22Rv1 (cell line): ENCODE measurements at regions not wholly inside any gene's neighbourhood (a gene's known extent, or its start where the extent isn't known, plus 50 kb on each side); places are given as distances from the start of the nearest gene placed in this dataset.

Experiments used
- ZFX ChIP-seq: fragments of 450-650 bp; IDR thresholded peaks from 2 replicates; pipeline ENCODE4 v1.6.1; 2017; ENCODE audit warnings: antibody characterized with exemption, borderline replicate concordance
- TF ChIP-seq, protein P1 (sequence below): fragments of 450-650 bp; IDR thresholded peaks from 2 replicates; pipeline ENCODE4 v1.5.1; 2017; ENCODE audit warnings: mild to moderate bottlenecking

GRCh38 chr17:27153005-27153404 is 140.9 kb upstream of the WSB1 start:
- TF ChIP-seq, protein P1, sequence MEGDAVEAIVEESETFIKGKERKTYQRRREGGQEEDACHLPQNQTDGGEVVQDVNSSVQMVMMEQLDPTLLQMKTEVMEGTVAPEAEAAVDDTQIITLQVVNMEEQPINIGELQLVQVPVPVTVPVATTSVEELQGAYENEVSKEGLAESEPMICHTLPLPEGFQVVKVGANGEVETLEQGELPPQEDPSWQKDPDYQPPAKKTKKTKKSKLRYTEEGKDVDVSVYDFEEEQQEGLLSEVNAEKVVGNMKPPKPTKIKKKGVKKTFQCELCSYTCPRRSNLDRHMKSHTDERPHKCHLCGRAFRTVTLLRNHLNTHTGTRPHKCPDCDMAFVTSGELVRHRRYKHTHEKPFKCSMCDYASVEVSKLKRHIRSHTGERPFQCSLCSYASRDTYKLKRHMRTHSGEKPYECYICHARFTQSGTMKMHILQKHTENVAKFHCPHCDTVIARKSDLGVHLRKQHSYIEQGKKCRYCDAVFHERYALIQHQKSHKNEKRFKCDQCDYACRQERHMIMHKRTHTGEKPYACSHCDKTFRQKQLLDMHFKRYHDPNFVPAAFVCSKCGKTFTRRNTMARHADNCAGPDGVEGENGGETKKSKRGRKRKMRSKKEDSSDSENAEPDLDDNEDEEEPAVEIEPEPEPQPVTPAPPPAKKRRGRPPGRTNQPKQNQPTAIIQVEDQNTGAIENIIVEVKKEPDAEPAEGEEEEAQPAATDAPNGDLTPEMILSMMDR = no peak
- no peak for TF ChIP-seq ZFX
